ENCODE measurements at regions not wholly inside any gene's neighbourhood (a gene's known extent, or its start where the extent isn't known, plus 50 kb on each side); places are given as distances from the start of the nearest gene placed in this dataset.

GRCh38 chr13:78402708-78403400 is 200.5 kb downstream of the POU4F1 start:
- TF ChIP-seq POLR2A (IDR thresholded peaks at IDR 0.05; ENCODE audit: low read depth, low read length): no peak
- FAIRE-seq (no peak), DNase-seq (ENCODE audit: insufficient read length, low spot score) (no peak)

GRCh38 chr13:78401873-78402707 is 201.3 kb downstream of the POU4F1 start:
- DNase-seq (ENCODE audit: insufficient read length, low spot score): no peak
- no peak for FAIRE-seq
- no peak for TF ChIP-seq POLR2A (IDR thresholded peaks at IDR 0.05; ENCODE audit: low read depth, low read length)

- FAIRE-seq (no peak), DNase-seq (ENCODE audit: insufficient read length, low spot score) (no peak)
- no peak for TF ChIP-seq POLR2A (IDR thresholded peaks at IDR 0.05; ENCODE audit: low read depth, low read length)
Observed at GRCh38 chr13:78398743-78399410, 204.5 kb downstream of the POU4F1 start.

GRCh38 chr13:78393286-78394142 is 209.8 kb downstream of the POU4F1 start:
- no peak for DNase-seq (ENCODE audit: insufficient read length, low spot score)
- no peak for FAIRE-seq
- no peak for TF ChIP-seq POLR2A (IDR thresholded peaks at IDR 0.05; ENCODE audit: low read depth, low read length)

GRCh38 chr13:78383899-78384298 is 219.5 kb downstream of the POU4F1 start:
- FAIRE-seq (no peak), DNase-seq (ENCODE audit: insufficient read length, low spot score) (no peak)
- TF ChIP-seq POLR2A (IDR thresholded peaks at IDR 0.05; ENCODE audit: low read depth, low read length): no peak

GRCh38 chr13:78383071-78383484 is 220.3 kb downstream of the POU4F1 start:
- DNase-seq (ENCODE audit: insufficient read length, low spot score): no peak

GRCh38 chr13:78382491-78382890 is 220.9 kb downstream of the POU4F1 start:
- DNase-seq (ENCODE audit: insufficient read length, low spot score): no peak

More at GRCh38 chr13:78383071-78383484, 220.3 kb downstream of the POU4F1 start:
- FAIRE-seq: no peak
- no peak for TF ChIP-seq POLR2A (IDR thresholded peaks at IDR 0.05; ENCODE audit: low read depth, low read length)

GRCh38 chr13:78376822-78377221 is 226.5 kb downstream of the POU4F1 start:
- no peak for DNase-seq (ENCODE audit: insufficient read length, low spot score)
- no peak for FAIRE-seq
- TF ChIP-seq POLR2A (IDR thresholded peaks at IDR 0.05; ENCODE audit: low read depth, low read length): no peak

More at GRCh38 chr13:78382491-78382890, 220.9 kb downstream of the POU4F1 start:
- FAIRE-seq: no peak
- TF ChIP-seq POLR2A (IDR thresholded peaks at IDR 0.05; ENCODE audit: low read depth, low read length): no peak

- TF ChIP-seq POLR2A (IDR thresholded peaks at IDR 0.05; ENCODE audit: low read depth, low read length): no peak
- FAIRE-seq: no peak
- DNase-seq (ENCODE audit: insufficient read length, low spot score): no peak
Observed at GRCh38 chr13:78376033-78376432, 227.3 kb downstream of the POU4F1 start.

- no peak for DNase-seq (ENCODE audit: insufficient read length, low spot score)
- FAIRE-seq: no peak
- TF ChIP-seq POLR2A (IDR thresholded peaks at IDR 0.05; ENCODE audit: low read depth, low read length): no peak
Observed at GRCh38 chr13:78372581-78372980, 230.8 kb downstream of the POU4F1 start.

GRCh38 chr13:78370231-78370630 is 233.1 kb downstream of the POU4F1 start:
- no peak for FAIRE-seq
- DNase-seq (ENCODE audit: insufficient read length, low spot score): no peak
- TF ChIP-seq POLR2A (IDR thresholded peaks at IDR 0.05; ENCODE audit: low read depth, low read length): no peak

- DNase-seq (ENCODE audit: insufficient read length, low spot score): no peak
- TF ChIP-seq POLR2A (IDR thresholded peaks at IDR 0.05; ENCODE audit: low read depth, low read length): no peak
- FAIRE-seq: no peak
Observed at GRCh38 chr13:78364711-78365110, 238.6 kb downstream of the POU4F1 start.

- DNase-seq (ENCODE audit: insufficient read length, low spot score): no peak
- no peak for TF ChIP-seq POLR2A (IDR thresholded peaks at IDR 0.05; ENCODE audit: low read depth, low read length)
- FAIRE-seq: no peak
Observed at GRCh38 chr13:78341032-78341431, 262.3 kb downstream of the POU4F1 start.
